ENCODE measurements at regions not wholly inside any gene's neighbourhood (a gene's known extent, or its start where the extent isn't known, plus 50 kb on each side); places are given as distances from the start of the nearest gene placed in this dataset.

- no peaks in the 10 kb centered on the region for H3K27me3 ChIP-seq (ENCODE audit: control insufficient read depth in 2 of 2, insufficient read depth in 2 of 2, low read length in 2 of 2)
- H4K20me1 ChIP-seq (replicated peaks; ENCODE audit: control insufficient read depth, insufficient read depth, low read length) = no peaks in the 10 kb centered on the region
- peaks cover 15 to 29% of the 10 kb centered on the region in 2 experiments for H3K4me1 ChIP-seq (replicated peaks in 1 of 2; ENCODE audit: control insufficient read depth in 2 of 2, insufficient read depth in 2 of 2, low read length in 2 of 2)
- no peaks in the 10 kb centered on the region for H3K36me3 ChIP-seq (ENCODE audit: control insufficient read depth, insufficient read depth, low read length)
- H2AFZ ChIP-seq (ENCODE audit: low read depth, low read length) = no peak overlapping the region
- no peak for DNase-seq (ENCODE audit: extremely low read depth in 1 of 4, low spot score in 3 of 4)
- H3K79me2 ChIP-seq (ENCODE audit: control insufficient read depth, insufficient read depth, low read length) = no peaks in the 10 kb centered on the region
- H3K9me3 ChIP-seq (replicated peaks; ENCODE audit: control insufficient read depth, insufficient read depth, low read depth, low read length) = peaks cover 12% of the 10 kb centered on the region
- FAIRE-seq = no peak
- H3K9ac ChIP-seq (ENCODE audit: insufficient read depth in 1 of 2, low read depth in 2 of 2, low read length in 2 of 2) = no peak overlapping the region
- H3K9me1 ChIP-seq (ENCODE audit: control insufficient read depth, insufficient read depth, low read length) = no peaks in the 10 kb centered on the region
- H3K27ac ChIP-seq (ENCODE audit: extremely low read depth, low read depth, low read length) = no peak overlapping the region
- 82% methylated on average over 2 of the region's 2 CpGs for WGBS (ENCODE audit: insufficient coverage, low coverage, missing lambda C conversion rate)
- H3K4me3 ChIP-seq = no peak overlapping the region
- TF ChIP-seq NFYB (IDR thresholded peaks at IDR 0.05; ENCODE audit: extremely low read depth, insufficient read length) (peak; percentile 60), HES1 (IDR thresholded peaks at IDR 0.05; ENCODE audit: low read depth) (no peak), NR3C1 (CRISPR knock-in tag; IDR thresholded peaks at IDR 0.05) (no peak), ETS1 (conservative IDR thresholded peaks at IDR 0.05; ENCODE audit: control insufficient read depth, low read depth, low read length) (no peak), USF1 (CRISPR knock-in tag; IDR thresholded peaks at IDR 0.05) (no peak), RAD51 (IDR thresholded peaks at IDR 0.05; ENCODE audit: borderline replicate concordance, low read depth) (no peak), CHAMP1 (IDR thresholded peaks at IDR 0.05) (0 out of 2 replicates have a peak, but pooled peaks have one; percentile 27), CEBPB (tag; IDR thresholded peaks at IDR 0.05) (no peak), RBM25 (IDR thresholded peaks at IDR 0.05; ENCODE audit: low read depth, low read length, severe bottlenecking) (peak; percentile 69), SMARCC2 (IDR thresholded peaks at IDR 0.05; ENCODE audit: low read depth) (no peak), NEUROD1 (IDR thresholded peaks at IDR 0.05; ENCODE audit: borderline replicate concordance, low read depth, low read length, partially characterized antibody) (no peak)
- no TSS peak for BruUV-seq (replicated peaks)
- H3K4me2 ChIP-seq (ENCODE audit: insufficient read depth, low read length) = no peak overlapping the region
- ChIA-PET CTCF (ENCODE audit: low intra/inter-chr PET ratio) (no interaction called here), POLR2A (no interaction called here)
- ATAC-seq = no peak
- in situ Hi-C loops (cut with MboI) (no loop called here), intact Hi-C loops (cut with micrococcal nuclease) (loop anchor here (10.0 kb wide), 1 partner anchor 139 kb away; no protein-coding TSS in a partner anchor)
These were observed 338.4 kb upstream of the KLF3 start for GRCh38 chr4:38325629-38325913.

All from K562 (cell line).